ENCODE measurements at regions not wholly inside any gene's neighbourhood (a gene's known extent, or its start where the extent isn't known, plus 50 kb on each side); places are given as distances from the start of the nearest gene placed in this dataset.
"Not testable (repeated sequence)": the region's sequence is repeated elsewhere in the genome, so short reads cannot be mapped to it uniquely, and the experiment has no call there.

DNA sequence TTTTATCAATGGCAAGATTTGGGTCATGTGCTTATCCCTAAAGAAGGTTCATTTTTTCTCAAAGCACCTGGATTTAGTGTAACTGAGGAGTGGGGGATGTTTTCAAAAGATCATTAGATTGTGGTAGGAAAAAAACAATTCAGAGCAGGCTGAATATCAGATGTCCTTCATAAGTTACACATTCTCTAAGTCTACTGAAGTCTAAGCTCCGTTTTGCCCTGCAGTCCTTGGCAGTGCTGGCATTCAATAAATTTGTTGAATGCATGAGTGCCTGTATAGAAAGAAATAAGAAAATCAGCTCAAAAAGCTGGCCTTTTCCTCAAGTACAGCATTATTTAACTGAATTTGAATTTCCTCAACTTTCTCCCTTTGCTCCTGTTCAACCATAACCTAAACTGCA, 819.0 kb upstream of the GRM7 start:
- 69 to 82% methylated on average over 1 of the region's 1 CpG for WGBS, 2 donors
- TF ChIP-seq, protein P1, sequence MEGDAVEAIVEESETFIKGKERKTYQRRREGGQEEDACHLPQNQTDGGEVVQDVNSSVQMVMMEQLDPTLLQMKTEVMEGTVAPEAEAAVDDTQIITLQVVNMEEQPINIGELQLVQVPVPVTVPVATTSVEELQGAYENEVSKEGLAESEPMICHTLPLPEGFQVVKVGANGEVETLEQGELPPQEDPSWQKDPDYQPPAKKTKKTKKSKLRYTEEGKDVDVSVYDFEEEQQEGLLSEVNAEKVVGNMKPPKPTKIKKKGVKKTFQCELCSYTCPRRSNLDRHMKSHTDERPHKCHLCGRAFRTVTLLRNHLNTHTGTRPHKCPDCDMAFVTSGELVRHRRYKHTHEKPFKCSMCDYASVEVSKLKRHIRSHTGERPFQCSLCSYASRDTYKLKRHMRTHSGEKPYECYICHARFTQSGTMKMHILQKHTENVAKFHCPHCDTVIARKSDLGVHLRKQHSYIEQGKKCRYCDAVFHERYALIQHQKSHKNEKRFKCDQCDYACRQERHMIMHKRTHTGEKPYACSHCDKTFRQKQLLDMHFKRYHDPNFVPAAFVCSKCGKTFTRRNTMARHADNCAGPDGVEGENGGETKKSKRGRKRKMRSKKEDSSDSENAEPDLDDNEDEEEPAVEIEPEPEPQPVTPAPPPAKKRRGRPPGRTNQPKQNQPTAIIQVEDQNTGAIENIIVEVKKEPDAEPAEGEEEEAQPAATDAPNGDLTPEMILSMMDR (IDR thresholded peaks at IDR 0.05): no peak
- TF ChIP-seq POLR2A (IDR thresholded peaks at IDR 0.05): no peak
- no peak overlapping the region for H3K4me3 ChIP-seq (ENCODE audit: low read depth, poor library complexity, severe bottlenecking)
- intact Hi-C loops (cut with DNase I; ENCODE audit: low total_unique reads): no loop called here
- no peak for DNase-seq (ENCODE audit: low spot score in 2 of 2)

DNA sequence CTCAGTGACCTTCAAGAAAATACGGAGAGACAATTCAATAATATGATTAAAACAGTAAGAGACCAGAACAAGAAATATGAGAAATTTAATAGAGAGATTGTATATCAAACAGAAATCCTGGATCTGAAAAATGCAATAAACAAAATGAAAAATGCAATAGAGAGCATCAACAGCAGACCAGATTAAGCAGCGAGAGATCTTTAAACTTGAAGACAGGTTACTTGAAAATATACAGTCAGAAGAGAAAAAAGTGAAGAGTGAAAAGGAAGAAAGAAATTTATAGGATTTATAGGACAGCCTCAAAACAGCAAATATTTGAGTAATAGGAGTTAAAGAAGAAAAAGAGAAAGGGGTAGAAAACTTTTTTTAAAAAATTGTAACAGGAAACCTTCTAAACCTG, 813.9 kb upstream of the GRM7 start:
- H3K4me3 ChIP-seq (ENCODE audit: low read depth, poor library complexity, severe bottlenecking): no peak overlapping the region
- 93 to 94% methylated on average over 2 of the region's 2 CpGs for WGBS, 2 donors
- DNase-seq (ENCODE audit: low spot score in 2 of 2): no peak
- intact Hi-C loops (cut with DNase I; ENCODE audit: low total_unique reads): no loop called here
- TF ChIP-seq POLR2A (IDR thresholded peaks at IDR 0.05): no peak
- TF ChIP-seq, protein P1 (IDR thresholded peaks at IDR 0.05): no peak

DNA sequence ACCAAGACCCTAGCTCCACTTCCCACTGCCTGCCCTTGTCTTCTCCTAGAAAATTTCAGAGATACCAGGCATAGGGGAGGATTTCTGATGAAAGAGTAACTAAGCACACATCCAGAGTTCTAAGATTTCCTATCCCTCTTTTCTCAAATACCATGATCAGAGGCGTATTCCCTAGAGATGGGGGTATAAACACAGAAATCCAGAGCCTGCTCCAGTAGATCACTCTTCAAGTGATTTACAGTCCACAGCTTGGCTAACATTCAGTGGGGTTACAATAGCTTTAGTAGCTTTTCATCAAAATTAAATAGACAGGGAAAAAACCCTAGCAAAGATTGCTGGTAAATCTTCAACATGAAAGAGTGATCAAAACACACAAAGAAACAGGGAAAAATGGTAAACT, 800.7 kb upstream of the GRM7 start:
- DNase-seq (ENCODE audit: low spot score in 2 of 2): no peak
- intact Hi-C loops (cut with DNase I; ENCODE audit: low total_unique reads): no loop called here
- TF ChIP-seq, protein P1 (IDR thresholded peaks at IDR 0.05): no peak
- TF ChIP-seq POLR2A (IDR thresholded peaks at IDR 0.05): no peak
- 88 to 91% methylated on average over 1 of the region's 1 CpG for WGBS, 2 donors
- no peak overlapping the region for H3K4me3 ChIP-seq (ENCODE audit: low read depth, poor library complexity, severe bottlenecking)

DNA sequence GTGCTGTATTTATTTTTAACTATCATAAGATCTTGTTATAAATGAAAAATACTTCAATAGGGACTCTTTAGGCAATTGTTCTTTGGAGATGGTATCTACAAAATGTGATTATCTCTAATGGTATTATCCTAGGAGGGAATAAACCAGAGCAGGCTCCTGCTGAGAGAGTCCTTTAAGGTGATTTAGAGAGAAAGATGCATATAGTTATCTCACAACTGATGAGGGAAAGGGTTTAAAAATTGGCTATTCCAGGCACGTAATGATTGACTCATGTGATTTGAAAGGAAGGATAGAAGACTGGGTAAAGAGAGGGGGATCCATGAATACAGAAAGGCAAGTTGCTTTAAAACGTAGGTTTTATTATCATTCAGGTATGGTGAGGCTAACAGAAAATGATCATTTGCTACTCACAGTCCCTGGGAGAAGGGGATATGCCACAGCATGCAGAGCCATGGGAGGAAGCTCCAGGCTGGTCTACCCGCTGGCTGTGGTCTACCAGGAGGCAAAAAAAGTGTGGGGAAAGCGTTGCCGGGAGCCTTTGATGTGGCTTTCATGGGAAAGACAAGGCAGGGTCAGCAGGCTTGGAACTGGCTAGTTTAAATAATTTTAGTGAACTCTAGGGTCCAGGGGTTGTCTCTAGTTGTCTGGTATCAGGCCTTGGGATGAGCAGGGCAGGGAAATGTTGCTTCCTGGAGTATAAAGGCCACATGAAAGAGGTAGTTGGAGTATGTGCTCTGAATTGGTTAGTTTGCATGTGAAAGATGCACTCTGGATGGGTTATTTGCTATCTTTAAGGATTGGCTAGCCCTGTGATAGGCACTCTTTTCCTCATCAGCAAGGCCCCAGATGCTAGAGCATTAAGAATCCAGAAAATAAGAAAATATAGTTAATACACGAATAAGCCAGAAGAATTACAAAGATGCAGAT, 798.4 kb upstream of the GRM7 start:
- TF ChIP-seq POLR2A (IDR thresholded peaks at IDR 0.05): no peak
- TF ChIP-seq, protein P1 (IDR thresholded peaks at IDR 0.05): no peak
- 71 to 75% methylated on average over 5 to 6 of the region's 6 CpGs for WGBS, 2 donors
- H3K4me3 ChIP-seq (ENCODE audit: low read depth, poor library complexity, severe bottlenecking): no peak overlapping the region
- DNase-seq (ENCODE audit: low spot score in 2 of 2): no peak
- intact Hi-C loops (cut with DNase I; ENCODE audit: low total_unique reads): no loop called here

DNA sequence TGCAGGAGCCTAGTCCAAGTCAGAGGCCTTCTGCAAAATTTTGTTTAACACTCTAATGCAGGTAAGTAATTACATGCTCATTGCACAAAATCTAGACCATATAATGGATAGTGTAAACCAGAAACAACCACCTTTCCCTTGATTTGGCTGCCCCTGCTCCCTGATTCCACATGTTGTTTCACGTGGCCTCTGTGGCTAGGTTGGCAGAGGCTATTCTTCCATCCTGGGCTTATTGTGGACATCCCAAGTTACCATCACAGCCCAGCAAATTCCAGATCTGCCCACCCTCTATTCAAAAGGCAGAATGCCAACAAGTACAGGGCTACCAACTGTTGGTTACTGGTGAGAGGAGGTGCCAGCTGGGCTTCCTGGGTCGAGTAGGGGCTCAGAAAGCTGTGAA, 794.5 kb upstream of the GRM7 start:
- intact Hi-C loops (cut with DNase I; ENCODE audit: low total_unique reads): no loop called here
- DNase-seq (ENCODE audit: low spot score in 2 of 2): no peak
- WGBS, 2 donors: 60 to 66% methylated on average over 2 of the region's 2 CpGs
- no peak overlapping the region for H3K4me3 ChIP-seq (ENCODE audit: low read depth, poor library complexity, severe bottlenecking)
- TF ChIP-seq POLR2A (IDR thresholded peaks at IDR 0.05): no peak
- TF ChIP-seq, protein P1 (IDR thresholded peaks at IDR 0.05): no peak

DNA sequence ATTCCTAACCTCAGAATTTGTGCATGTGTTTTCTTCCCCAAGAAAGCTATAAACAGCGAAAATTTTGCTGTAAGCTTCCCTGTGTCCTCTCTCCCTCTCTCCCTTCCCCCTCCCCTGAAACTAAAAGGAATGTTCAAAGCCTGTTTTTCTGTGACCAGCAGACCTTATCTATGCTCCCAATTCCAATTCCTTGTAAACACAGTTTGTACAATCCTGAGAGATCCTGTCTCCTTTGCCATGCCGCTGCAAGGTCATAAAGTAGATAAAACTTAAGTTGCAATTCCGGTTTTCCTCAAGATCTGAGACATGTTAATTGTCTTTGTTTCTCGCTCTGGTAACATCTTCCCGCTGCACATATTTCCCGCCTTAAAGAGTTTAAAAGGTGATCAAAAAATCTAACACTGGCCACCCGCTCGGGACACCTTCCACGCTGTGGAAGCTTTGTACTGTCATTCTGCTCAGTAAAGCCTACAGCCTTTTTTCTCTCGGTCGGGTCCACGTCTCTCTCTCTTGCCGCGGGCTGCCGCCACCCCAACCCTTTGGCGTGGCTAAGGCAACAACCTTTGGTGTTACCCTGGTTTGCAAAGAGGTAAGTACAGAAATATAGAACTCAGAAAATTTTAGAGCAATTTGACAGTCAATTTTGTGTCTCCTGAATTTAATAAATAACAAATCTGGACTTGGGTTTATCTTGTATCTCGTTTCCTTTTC, 793.9 kb upstream of the GRM7 start:
- DNase-seq (ENCODE audit: low spot score in 2 of 2); H3K4me3 ChIP-seq (ENCODE audit: low read depth, poor library complexity, severe bottlenecking); intact Hi-C loops (cut with DNase I; ENCODE audit: low total_unique reads): not testable (repeated sequence)
- 58 to 75% methylated on average over 17 of the region's 17 CpGs for WGBS, 2 donors
